GM21423 (cell line): ENCODE measurements at regions not wholly inside any gene's neighbourhood (a gene's known extent, or its start where the extent isn't known, plus 50 kb on each side); places are given as distances from the start of the nearest gene placed in this dataset.
"Not testable (repeated sequence)": the region's sequence is repeated elsewhere in the genome, so short reads cannot be mapped to it uniquely, and the experiment has no call there.

Source experiments
- ATAC-seq: cut with Tn5 transposase; IDR thresholded peaks from one replicate; pipeline ENCODE4 v1.9.1; 2021; ENCODE audit warnings: mild to moderate bottlenecking, moderate library complexity; ENCODE audit not compliant: unreplicated experiment

DNA sequence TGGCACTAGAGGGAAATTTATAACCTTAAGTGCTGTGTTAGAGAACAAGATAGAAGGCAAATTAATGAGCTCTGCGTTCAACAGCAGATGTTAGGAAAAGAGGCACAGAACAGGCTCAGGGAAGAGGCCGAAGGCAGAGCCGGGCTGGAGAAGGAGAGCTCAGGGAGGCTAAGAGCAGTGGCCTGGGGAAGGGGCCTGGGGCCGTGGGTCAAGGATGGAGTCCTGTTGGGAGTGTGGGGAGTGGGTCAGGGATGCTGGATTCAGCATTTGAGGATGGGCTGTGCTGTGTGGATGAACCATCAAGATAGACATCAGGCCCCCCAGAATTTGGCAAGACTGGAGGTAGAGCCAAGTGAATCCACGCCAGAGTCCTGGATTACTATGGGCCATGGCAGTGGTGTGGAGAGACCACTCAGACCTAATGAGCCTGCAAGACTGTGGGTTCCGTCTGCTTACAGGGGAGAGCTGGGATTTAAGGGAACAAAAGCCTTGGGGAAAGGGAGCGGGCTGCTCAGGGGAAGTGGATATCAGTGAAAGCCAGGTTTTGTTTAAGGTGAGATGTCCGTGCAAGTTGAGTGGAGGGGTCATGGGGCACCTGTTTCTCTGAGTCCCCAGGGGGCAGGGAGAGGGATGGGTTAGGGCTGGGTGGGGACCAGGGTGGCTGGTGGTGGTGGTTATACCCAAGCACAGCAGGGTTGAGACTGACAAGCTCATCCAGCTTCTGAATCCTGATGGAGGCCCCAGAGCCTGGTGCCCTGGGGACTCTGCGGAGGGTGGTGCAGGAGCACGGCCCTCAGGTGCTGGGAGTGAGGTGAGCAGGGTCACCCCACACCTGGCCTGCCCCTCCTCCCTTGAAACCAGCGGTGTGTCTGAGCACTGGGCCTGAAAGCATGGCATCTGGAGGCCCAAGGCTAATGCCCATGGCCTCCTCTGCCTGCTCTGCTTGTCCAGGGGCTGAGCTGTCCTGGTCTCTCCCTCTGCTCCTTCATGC lies 101.7 kb downstream of the BMS1 start:
- no peak for ATAC-seq

DNA sequence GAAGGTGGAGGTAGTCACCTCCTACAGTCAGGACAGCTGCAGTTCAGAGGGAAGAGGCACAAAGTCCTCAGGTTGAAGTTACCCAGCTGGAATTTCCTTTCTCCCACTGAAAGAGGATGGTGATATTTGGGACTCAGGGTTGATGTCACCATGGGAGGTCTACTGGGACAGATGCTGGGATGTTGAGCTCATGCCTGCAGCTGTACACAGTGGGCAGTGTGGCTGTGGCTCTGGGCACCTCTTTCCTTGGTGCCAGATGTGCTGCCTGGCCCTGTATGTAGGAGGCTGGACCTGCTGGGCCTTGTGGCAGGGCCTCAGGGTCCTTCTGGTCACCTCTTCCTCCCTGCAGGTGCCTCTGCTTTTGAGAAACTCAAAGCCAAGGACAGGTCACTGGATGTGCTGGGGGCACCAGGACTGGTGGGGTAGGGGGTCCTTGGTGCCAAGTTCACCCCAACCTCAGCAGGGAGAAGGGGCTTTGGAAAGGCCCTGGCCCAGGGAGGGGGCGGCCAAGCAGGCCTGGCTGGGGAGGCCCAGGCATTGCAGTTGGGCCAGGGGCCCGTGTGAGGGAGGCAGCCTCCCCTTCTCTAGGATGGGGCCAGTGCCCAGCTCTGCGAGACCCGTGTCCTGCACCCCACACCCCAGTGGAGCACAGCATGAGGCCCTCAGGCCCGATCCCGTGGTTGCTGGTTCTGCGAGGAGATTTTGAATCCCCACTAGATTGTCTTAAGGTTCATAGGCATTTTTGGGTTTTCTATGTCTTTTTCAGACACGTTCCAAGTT lies 103.1 kb downstream of the BMS1 start:
- no peak for ATAC-seq

DNA sequence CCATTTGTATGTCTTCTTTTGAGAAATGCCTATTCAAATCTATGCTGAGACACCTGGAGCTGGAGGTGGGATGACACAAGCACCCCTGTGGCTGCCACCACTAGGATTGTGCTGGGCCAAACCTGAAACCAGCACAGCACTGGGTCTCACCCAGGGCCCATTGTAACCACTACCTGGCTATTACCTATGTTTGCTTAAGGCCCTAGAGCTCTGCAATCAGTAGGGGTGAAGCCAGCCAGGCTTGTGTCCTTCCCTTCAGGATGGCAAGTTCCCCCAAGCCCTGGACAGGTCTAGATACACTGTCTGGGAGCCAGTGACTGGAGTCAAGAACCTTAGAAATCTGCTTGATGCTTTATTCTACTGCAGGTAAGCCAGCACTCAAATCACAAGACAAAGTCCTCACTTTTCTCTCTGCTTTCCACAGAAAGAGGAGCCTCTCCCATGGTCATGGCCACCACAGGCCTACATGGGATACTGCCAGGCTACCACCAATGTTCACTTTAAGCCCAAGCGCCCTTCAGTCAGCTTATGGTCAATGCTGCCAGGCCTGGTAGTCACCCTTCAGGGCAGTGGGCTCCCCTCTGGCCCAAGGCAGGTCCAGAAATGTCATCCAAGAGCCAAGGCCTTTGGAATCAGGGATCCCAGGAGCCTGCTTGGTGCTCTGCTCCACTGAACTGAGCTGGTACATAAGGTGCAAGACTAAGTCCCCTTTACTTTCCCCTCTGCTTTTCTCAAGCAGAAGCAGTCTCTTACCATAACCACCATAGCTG lies 105.3 kb downstream of the BMS1 start:
- ATAC-seq, result no peak

DNA sequence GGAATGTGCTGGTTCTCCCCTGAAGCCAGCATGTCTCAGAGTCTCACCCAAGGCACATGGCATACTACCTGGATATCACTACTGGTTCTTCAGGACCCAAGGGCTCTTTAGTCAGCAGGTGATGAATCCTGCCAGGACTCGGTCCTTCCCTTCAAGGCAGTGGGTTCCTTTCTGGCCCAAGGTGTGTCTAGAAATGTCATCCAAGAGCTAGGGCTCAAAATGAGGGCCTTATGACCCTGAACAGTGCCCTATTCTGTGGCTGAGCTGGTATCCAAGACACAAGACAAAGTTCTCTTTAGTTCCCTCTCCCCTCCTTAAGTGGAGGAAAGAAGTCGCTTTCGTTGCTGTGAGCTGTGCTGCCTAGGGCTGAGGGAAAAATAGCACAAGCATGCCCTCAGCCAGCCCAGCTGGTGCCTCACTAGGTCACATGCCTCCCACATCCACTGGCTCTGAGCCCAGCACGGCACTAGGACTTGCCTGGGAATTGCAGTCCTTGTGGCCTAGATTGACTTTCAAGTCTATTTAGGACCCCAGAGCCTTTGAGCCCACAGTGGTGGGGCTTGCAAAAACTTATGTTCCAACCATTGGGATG lies 106.0 kb downstream of the BMS1 start:
- ATAC-seq, result no peak

DNA sequence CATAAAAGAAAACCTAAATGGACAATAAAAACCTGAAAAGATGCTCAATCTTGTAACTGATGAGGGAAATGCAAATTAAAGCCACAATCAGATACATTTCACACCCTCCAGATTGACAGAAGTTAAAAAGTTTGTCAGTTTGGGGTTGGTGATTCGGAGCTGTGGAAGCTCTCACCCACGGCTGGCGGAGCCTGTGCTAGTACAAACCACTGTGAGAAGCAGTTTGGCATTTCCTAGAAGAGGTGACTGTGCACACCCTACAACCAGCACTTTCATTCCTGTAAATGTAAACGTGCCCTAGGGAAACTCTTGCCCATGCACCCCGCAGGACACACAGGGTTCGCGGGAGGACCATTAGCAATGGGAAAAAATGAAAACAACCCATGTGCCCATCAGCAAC lies 114.1 kb downstream of the BMS1 start:
- no peak for ATAC-seq

DNA sequence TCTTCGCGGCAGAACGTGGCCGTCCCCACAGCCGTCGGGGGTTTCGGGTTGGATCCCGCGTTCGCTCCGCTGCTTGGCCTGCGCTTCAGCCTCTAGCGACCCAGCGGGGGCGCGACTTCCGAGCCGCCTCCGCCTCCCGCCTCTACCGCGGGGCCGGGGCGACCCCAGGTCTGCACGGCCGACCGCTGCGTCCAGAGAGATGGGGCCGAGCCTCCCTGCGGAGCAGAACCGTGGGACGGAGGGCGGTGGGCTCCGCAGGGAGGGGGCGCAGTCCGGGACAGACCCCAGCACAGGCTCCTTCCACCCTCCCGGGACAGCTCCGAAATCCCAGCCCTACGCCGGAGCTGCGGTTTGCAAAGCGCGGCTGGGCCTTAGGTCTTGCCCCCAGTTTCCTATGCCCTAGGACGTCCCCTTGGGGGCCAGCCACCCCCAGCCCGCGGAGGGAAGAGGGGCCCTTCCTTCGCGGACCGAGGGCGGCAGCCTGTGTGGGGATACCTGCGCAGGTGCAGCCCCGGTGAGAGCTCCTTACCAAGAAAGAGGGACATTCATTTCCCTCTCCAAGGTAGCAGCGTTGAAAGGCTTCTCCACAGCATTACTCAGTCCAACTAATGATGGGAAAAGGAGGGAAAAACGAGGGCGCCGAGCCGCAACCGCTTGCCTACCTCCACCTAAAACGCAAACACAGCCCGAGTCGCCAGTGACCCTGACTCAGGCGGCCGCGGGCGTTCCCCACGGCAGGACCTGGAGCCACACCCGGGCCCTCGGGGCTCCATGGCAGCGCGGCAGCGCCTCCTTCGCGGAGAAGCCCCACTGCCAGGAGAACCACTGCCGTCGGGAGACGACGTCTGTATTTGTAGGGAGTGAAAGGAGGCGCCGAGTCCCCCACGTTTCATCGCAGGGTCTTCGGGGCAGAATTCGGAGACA lies 115.7 kb downstream of the BMS1 start:
- no peak for ATAC-seq

DNA sequence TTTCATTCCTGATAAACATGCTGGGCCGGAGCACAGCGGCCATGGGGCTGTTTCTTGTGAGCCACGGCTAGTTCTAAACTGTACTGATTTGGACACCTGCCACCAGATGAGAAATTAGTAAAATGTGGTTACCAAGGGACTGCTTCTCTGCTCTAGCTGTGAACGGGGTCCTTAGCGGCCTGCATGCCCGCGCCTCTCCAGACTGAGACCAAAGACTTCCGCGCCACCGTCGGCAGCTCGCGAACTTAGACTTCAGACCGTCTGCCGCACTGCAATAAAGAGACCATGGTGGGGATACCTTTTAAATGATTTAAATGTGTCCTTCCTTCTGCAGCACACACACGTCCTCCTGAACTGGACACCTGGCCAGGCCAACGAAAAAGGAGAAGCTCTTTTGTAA lies 116.4 kb downstream of the BMS1 start:
- no peak for ATAC-seq

DNA sequence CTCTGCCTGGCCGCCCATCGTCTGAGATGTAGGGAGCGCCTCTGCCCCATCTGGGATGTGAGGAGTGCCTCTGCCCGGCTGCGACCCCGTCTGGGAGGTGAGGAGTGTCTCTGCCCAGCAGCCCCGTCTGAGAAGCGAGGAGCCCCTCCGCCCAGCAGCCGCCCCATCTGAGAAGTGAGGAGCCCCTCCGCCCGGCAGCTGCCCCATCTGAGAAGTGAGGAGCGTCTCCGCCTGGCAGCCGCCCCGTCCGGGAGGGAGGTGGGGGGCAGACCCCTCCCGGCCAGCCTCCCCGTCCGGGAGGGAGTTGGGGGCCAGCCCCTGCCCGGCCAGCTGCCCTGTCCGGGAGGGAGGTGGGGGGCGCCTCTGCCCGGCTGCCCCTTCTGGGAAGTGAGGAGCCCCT lies 117.8 kb downstream of the BMS1 start:
- ATAC-seq, result not testable (repeated sequence)

DNA sequence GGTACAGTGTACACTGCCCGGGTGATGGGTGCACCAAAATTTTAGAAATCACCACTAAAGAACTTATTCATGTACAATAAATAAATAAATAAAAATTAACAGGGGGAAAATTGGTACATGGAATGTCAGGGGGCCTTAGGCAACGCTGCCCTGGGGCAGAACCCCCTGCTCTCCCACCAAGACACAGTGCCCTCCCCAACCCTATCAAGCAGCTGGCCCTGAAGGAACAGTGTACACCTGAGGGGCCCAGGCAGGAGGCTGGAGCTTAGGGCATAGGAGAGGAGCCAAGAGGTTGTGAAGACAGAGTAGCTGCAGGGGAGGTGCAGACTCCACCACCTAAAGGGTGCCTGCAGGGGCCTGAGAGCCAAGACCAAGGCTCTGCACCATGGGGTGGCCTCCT lies 128.8 kb downstream of the BMS1 start:
- ATAC-seq, result no peak

DNA sequence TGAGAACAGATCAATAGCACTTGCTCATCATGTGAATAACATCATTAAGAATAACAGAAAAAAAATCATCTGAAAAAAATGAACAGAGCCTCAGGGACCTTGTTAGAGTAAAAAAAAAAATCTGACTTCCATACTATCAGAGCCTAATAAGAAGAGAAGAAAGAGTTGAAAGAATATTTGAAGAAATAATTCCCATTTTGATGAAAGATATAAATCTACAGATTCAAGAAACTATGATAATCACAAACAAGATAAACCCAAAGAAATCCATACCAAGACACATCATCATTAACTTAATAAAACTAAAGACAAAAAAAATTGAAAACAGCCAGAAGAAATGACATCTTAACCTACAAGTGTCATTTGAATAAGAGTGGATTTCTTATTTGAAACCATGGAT lies 134.4 kb downstream of the BMS1 start:
- no peak for ATAC-seq

DNA sequence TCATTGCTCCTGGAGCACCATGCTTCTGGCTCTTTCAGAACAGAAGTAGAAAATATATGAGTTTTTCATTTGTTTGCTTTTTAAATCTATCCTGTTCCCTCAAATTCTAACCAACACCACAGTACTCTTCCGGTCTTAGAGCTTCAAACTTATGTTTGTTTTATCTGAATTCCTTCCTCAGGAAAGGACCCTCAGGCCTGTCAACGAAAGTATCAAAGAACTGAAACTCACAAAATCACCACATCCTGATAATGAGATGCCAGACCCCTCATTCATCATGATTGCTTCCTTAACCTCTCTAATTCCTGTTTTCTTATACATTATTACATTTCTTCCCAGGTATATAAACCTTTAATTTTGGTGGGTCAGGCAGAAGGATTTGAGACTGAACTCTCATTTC lies 135.2 kb downstream of the BMS1 start:
- ATAC-seq, result no peak

DNA sequence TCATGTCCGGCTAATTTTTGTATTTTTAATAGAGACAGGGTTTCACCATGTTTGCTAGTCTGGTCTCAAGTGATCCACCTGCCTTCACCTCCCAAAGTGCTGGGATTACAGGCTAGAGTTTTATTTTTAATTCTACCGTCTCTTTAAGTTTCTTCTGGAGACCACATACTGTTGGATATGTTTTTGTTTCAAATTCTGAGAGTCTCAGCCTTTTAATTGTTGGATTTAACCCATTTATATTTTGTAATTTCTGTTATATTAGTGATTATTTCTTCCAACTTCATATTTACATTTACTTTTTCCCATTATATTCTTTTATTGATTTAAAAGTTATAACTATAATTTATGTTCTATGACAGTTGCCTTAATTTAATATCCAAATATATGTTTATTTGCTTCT lies 139.4 kb downstream of the BMS1 start:
- no peak for ATAC-seq

DNA sequence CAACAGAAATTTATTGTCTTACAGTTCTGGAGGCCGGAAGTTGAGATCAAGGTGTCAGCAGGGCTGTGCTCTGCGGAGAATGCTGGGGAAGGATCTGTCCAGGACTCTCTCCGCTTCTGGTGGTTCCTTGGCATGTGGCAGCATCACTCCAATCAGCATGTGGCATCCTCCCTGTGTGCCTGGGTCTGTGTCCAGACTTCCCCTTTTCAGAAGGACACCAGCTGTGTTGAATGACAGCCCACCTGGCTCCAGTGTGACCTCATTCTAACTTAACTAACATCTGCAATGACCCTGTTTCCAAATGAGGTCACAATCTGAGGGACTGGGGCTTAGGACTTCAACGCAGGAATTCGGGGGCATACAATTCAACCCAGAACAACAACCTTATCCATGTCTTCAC lies 141.9 kb downstream of the BMS1 start:
- no peak for ATAC-seq

DNA sequence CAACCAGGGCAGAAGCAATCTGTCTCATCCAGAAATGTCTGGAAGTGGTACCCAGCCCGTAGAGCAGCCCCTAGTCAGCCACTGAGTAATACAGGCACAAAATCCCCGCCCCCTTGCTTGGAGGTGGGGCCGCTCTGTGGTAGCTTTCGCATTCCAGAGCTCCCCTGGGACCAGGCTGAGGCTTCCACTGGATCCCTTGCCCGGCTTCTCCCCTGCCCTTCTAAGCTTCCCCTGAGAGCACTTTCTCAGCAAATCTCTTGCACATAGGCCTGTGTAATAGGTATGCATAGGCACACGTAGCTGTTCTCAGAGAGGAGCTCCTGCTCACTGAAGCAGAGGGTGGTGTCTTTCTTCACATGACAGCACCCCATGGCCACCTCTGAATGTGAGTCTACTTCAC lies 144.2 kb downstream of the BMS1 start:
- ATAC-seq, result no peak

DNA sequence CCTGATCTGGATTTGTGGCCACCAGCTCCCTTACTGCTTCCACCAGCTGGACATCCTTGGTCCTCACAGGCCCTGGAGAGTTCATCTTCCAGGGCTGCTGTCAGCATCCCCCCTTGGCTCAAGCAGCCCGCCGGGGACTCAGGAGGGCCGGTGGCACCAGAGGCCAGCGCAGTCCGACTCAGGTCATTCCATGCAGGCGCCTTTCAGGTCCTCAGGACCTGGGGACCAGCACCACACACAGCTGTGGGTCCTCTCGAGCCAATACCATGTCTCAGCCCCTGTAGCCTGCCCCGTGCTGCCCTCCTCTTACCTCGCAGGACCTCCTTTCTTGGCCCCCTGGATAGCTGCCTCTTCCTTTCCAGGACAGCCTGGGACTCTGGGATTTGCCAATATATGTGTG lies 145.5 kb downstream of the BMS1 start:
- no peak for ATAC-seq

DNA sequence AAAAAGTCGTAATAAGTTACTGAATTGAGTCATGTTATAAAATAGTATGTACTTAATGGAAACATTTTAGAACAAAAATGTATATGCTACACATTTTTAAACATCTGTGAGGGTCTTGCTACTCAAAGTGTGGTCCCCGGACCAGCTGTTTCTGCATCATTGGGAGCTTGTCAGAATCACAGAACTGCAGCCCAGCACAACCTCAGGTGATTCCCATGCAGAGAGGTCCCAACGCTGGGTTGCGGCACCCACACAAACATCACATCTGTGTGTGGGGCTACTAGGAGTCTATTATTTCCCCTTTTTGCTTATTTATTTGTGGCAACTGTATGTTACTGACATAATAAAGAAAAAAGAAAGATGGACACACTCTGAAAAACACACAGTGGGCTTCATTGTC lies 146.6 kb downstream of the BMS1 start:
- ATAC-seq, result no peak

DNA sequence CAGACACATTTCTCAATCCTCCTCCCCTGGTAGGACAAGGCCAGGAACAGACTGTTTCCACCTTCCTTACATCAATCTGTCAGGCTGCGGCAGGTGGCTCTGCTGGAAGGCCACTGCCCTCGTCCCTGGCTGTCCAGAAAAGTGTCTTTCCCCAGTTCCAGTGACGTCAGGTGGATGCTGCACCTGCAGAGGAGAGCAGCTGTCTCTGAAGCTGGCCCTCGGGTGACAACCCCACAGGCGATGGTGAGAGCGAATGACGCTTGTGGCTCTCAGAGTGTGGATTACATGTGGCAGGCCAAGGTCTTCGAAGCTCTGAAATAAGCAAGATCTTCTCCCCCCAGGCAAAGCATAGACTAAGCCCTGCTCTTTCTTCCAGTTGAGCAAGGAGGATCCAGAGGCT lies 146.9 kb upstream of the RET start:
- no peak for ATAC-seq

DNA sequence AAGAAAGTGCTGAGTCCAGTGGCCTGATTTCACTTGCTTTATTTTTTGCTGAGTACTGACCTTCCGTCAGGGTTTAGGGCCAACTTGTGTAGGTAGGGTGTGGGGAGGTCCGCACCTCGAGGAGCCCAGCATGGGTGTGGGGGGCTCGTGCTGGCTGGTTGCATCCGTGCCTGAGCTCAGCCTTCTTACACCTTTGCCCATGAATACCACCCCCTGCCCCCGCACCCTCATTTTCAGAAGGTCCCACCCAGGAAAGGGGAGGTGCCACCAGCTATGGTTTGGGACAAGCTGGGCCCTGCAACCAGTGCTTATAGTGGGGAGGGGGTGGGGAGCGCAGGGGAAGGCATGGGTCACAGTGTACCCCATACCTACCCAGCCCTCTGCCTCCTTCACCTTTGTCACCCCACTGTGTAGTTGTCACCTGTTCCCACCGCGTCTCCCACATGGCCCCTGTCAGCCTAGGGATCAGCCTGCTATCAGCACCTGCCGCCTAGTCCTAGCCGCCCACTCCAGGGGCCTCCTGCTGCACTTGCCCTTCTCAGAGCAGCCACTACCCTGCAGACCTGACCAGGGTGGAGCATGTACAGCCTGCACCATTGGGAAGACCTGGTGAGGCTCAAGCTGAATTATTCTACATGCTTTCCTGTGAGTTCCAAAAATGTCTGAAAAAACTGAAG lies 146.2 kb upstream of the RET start:
- ATAC-seq, result no peak

DNA sequence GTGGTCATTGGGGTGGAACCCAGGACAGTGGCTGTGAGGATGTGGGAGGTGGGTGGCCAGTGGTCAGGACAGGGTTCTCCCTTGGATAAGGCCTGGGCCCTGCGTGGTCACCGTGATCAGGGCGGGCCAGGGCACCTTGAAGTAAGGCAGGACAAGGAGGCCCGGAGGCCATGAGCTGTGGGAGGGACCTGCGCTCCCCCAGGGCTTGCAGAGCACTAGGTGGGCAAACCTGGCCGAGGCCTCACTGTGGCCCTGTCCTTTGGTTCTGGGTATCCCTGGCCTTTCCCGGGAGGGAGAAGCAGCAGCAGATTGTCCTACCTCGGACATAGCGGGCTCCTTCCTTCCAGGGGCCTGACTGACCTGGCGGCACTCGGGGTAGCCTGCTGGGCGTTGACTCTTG lies 144.8 kb upstream of the RET start:
- ATAC-seq, result no peak
